CD8-positive, alpha-beta memory T cell (primary cell): ENCODE measurements at regions not wholly inside any gene's neighbourhood (a gene's known extent, or its start where the extent isn't known, plus 50 kb on each side); places are given as distances from the start of the nearest gene placed in this dataset.

Source experiments
- CTCF ChIA-PET: fragments of 350-600 bp; sonication (Branson Sonifier 250); formaldehyde crosslinking; loops from one replicate; lab custom pipeline; 2021; ENCODE audit warnings: antibody characterized with exemption; lab: Charles Lee
- POLR2A ChIA-PET: fragments of 350-600 bp; sonication (Branson Sonifier 250); formaldehyde crosslinking; loops from one replicate; lab custom pipeline; 2021; ENCODE audit warnings: antibody characterized with exemption; lab: Charles Lee
- DNase-seq, 5 donors: peaks; one replicate each; pipeline versions ENCODE4 v3.0.0 to v3.0.0-alpha.2; 2020 to 2022; ENCODE audit warnings: mixed read lengths in 1 of 5
- H3K27ac ChIP-seq: one replicate; pipeline ENCODE4 v1.7.0; 2013; ENCODE audit warnings: low read depth, mild to moderate bottlenecking, low read length, moderate library complexity
- H3K27me3 ChIP-seq: 2 replicates; pipeline ENCODE4 v1.7.0; 2013; ENCODE audit warnings: low read length, mild to moderate bottlenecking; ENCODE audit not compliant: insufficient read depth, poor library complexity, severe bottlenecking
- H3K36me3 ChIP-seq: 2 replicates; pipeline ENCODE4 v1.7.0; 2013; ENCODE audit warnings: mild to moderate bottlenecking, low read length, moderate library complexity; ENCODE audit not compliant: insufficient read depth
- H3K4me1 ChIP-seq: 2 replicates; pipeline ENCODE4 v1.7.0; 2013; ENCODE audit warnings: mild to moderate bottlenecking, low read length, moderate library complexity; ENCODE audit not compliant: insufficient read depth
- H3K4me3 ChIP-seq: 2 replicates; pipeline ENCODE4 v1.7.0; 2013; ENCODE audit warnings: mild to moderate bottlenecking, low read length
- H3K9me3 ChIP-seq: 2 replicates; pipeline ENCODE4 v1.7.0; 2013; ENCODE audit warnings: mild to moderate bottlenecking, low read length
- H3K27ac Mint-ChIP-seq, 8 donors: one replicate each; pipeline ENCODE4 v1.8.0; 2020 to 2021; ENCODE audit warnings: mixed read lengths in 8 of 8, mild to moderate bottlenecking in 6 of 8, inconsistent platforms in 3 of 8, moderate library complexity in 3 of 8
- H3K27me3 Mint-ChIP-seq, 2 donors: one replicate each; pipeline ENCODE4 v1.8.0; 2020 to 2021; ENCODE audit warnings: mixed read lengths in 2 of 2, mild to moderate bottlenecking in 1 of 2, moderate library complexity in 1 of 2
- H3K36me3 Mint-ChIP-seq, 3 donors: one replicate each; pipeline ENCODE4 v1.8.0; 2020 to 2021; ENCODE audit warnings: mixed read lengths in 3 of 3, inconsistent platforms in 1 of 3, mild to moderate bottlenecking in 1 of 3
- H3K4me1 Mint-ChIP-seq, 3 donors: one replicate each; pipeline ENCODE4 v1.8.0; 2020 to 2021; ENCODE audit warnings: mixed read lengths in 3 of 3, inconsistent platforms in 1 of 3, mild to moderate bottlenecking in 1 of 3
- H3K4me3 Mint-ChIP-seq, 7 donors: one replicate each; pipeline ENCODE4 v1.8.0; 2020 to 2021; ENCODE audit warnings: mixed read lengths in 7 of 7, mild to moderate bottlenecking in 6 of 7, moderate library complexity in 4 of 7, inconsistent platforms in 2 of 7
- H3K9me3 Mint-ChIP-seq, 5 donors: one replicate each; pipeline ENCODE4 v1.8.0; 2020 to 2022; ENCODE audit warnings: mixed read lengths in 5 of 5, mild to moderate bottlenecking in 3 of 5, moderate library complexity in 2 of 5, inconsistent platforms in 1 of 5

DNA sequence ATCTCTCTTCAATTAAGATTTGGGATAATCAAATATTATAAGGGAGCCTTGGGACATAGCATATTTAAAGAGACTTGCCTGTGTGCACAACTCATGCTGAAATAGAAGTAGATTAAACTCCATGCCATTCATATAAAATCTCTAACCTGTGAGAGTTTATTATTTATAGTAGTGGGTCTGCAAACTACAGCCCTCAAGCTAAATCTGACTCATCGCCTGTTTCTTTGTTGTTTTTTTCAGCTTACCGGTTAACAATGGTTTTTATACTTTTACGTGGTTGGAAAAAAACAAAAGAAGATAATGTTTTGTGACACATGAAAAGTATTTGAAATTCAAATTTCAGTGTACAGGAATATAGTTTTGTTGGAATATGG, 61.9 kb upstream of the GHR start:
- peaks cover 0 to 4% (median 0%) of the 10 kb centered on the region in 5 donors for H3K9me3 Mint-ChIP-seq

DNA sequence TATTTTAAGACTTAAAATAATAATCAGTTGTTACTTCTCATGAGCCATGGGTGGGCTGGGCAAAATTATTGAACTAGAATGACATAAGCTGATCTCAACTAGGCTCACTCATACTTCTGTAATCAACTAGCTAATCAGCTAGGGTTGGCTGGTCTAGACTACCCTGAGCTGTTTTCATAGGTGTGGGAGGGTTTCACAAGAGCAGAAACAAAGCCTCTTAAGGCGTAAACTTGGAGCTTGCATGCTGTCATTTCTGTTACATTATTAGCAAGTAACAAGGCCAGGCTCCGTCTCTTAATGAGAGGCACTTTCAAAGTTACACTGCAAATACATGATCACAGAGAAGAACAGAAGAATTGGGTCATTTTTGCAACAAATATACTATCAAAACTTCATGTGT, 57.2 kb upstream of the GHR start:
- H3K4me1 ChIP-seq, result no peaks in the 10 kb centered on the region
- H3K36me3 ChIP-seq, result no peaks in the 10 kb centered on the region
- no peaks in the 10 kb centered on the region for H3K27me3 ChIP-seq
- Mint-ChIP-seq H3K36me3 (no peaks in the 10 kb centered on the region), H3K27ac (no peak overlapping the region), H3K9me3 (peaks cover 0 to 2% (median 0%) of the 10 kb centered on the region in 5 donors), H3K4me1 (no peaks in the 10 kb centered on the region), H3K27me3 (no peaks in the 10 kb centered on the region), H3K4me3 (no peak overlapping the region)
- H3K27ac ChIP-seq, result no peak overlapping the region
- no peak overlapping the region for H3K4me3 ChIP-seq
- ChIA-PET CTCF (no interaction called here), POLR2A (no interaction called here)
- no peaks in the 10 kb centered on the region for H3K9me3 ChIP-seq
- DNase-seq, result no peak

More for the DNA sequence above, 61.9 kb upstream of the GHR start:
- no peak overlapping the region for H3K27ac Mint-ChIP-seq
- no peaks in the 10 kb centered on the region for H3K27me3 Mint-ChIP-seq
- H3K4me3 Mint-ChIP-seq, result no peak overlapping the region
- ChIA-PET POLR2A (no interaction called here), CTCF (no interaction called here)
- no peak overlapping the region for H3K4me3 ChIP-seq
- no peaks in the 10 kb centered on the region for H3K36me3 Mint-ChIP-seq
- no peaks in the 10 kb centered on the region for H3K36me3 ChIP-seq
- no peaks in the 10 kb centered on the region for H3K4me1 Mint-ChIP-seq
- no peak for DNase-seq
- H3K27ac ChIP-seq, result no peak overlapping the region
- H3K27me3 ChIP-seq, result no peaks in the 10 kb centered on the region
- no peaks in the 10 kb centered on the region for H3K4me1 ChIP-seq
- no peaks in the 10 kb centered on the region for H3K9me3 ChIP-seq
